A673 (cell line): ENCODE measurements at regions not wholly inside any gene's neighbourhood (a gene's known extent, or its start where the extent isn't known, plus 50 kb on each side); places are given as distances from the start of the nearest gene placed in this dataset.
A peak's percentile ranks its signal among the peaks of the same experiment; 100 is the strongest.

ENCODE experiments used
- BruUV-seq: library from RNA; stranded (reverse); fragments of 400-500 nt; replicated peaks from 2 replicates; lab custom pipeline; 2021; lab: Mats Ljungman, UMichigan
- CTCF ChIA-PET: fragments of 300-600 bp; sonication (Branson Sonifier 250); formaldehyde crosslinking; loops from one replicate; lab custom pipeline; 2022; ENCODE audit warnings: antibody characterized with exemption; lab: Charles Lee
- POLR2A ChIA-PET: fragments of 300-600 bp; sonication (Branson Sonifier 250); formaldehyde crosslinking; loops from one replicate; lab custom pipeline; 2022; ENCODE audit warnings: antibody characterized with exemption; ENCODE audit not compliant: low non-redundant PET; lab: Charles Lee
- DNase-seq: peaks from one replicate; pipeline ENCODE4 v3.0.0-alpha.2; 2015; ENCODE audit warnings: low spot score
- H3K27ac ChIP-seq: fragments of 200-600 bp; sonication (generic); 2 replicates; pipeline ENCODE4 v1.5.1; 2016; ENCODE audit warnings: mixed run types, low read depth, mild to moderate bottlenecking, mixed read lengths, antibody characterized with exemption, low read length; ENCODE audit not compliant: poor library complexity, severe bottlenecking
- H3K27me3 ChIP-seq: fragments of 200-600 bp; sonication (generic); replicated peaks from 2 replicates; pipeline ENCODE4 v1.6.1; 2017; ENCODE audit warnings: mixed run types, low read depth, mild to moderate bottlenecking, mixed read lengths, antibody characterized with exemption, low read length; ENCODE audit not compliant: insufficient read depth, poor library complexity
- H3K36me3 ChIP-seq: fragments of 200-600 bp; sonication (generic); 2 replicates; pipeline ENCODE4 v1.6.1; 2016; ENCODE audit warnings: mixed run types, mild to moderate bottlenecking, mixed read lengths, antibody characterized with exemption, low read length; ENCODE audit not compliant: insufficient read depth, poor library complexity, severe bottlenecking
- H3K4me1 ChIP-seq: fragments of 200-600 bp; sonication (generic); 2 replicates; pipeline ENCODE4 v1.6.1; 2017; ENCODE audit warnings: mixed run types, mild to moderate bottlenecking, mixed read lengths, antibody characterized with exemption, low read length; ENCODE audit not compliant: insufficient read depth, poor library complexity, severe bottlenecking
- H3K4me3 ChIP-seq: fragments of 200-600 bp; sonication (generic); 2 replicates; pipeline ENCODE4 v1.5.1; 2016; ENCODE audit warnings: low read depth, mixed run types, mild to moderate bottlenecking, mixed read lengths, low read length; ENCODE audit not compliant: poor library complexity, severe bottlenecking
- H3K9me3 ChIP-seq: fragments of 200-600 bp; sonication (generic); 2 replicates; pipeline ENCODE4 v1.6.1; 2016; ENCODE audit warnings: mixed run types, low read depth, mild to moderate bottlenecking, mixed read lengths, antibody characterized with exemption, low read length; ENCODE audit not compliant: poor library complexity, severe bottlenecking
- CTCF ChIP-seq: fragments of 300-800, 200-600 bp; sonication (generic); conservative IDR thresholded peaks from 2 replicates; pipeline ENCODE4 v1.5.1; 2017; ENCODE audit warnings: low read depth, mild to moderate bottlenecking, antibody characterized with exemption, low read length, moderate library complexity, mixed read lengths
- EZH2 ChIP-seq: fragments of 200-600 bp; sonication (generic); IDR thresholded peaks from 2 replicates; pipeline ENCODE4 v1.6.1; 2017; ENCODE audit warnings: borderline replicate concordance, low read depth, mild to moderate bottlenecking, mixed read lengths, antibody characterized with exemption, low read length; ENCODE audit not compliant: poor library complexity, severe bottlenecking
- intact Hi-C: fragments of 100-400 bp; cut with micrococcal nuclease; formaldehyde crosslinking; loops from one replicate; pipeline ENCODE4 v1.10.0; 2022; ENCODE audit not compliant: unreplicated experiment

GRCh38 chr7:84638339-84638697, 443.7 kb upstream of the SEMA3A start:
- no peak for TF ChIP-seq EZH2
- no peak for TF ChIP-seq CTCF
- no peak for DNase-seq
- no TSS peak for BruUV-seq
- H3K36me3 ChIP-seq: no peaks in the 10 kb centered on the region
- H3K9me3 ChIP-seq: peaks cover 21% of the 10 kb centered on the region
- H3K27ac ChIP-seq: peak overlapping the region; percentile 77
- ChIA-PET POLR2A (no interaction called here), CTCF (no interaction called here)
- H3K4me3 ChIP-seq: no peak overlapping the region
- H3K4me1 ChIP-seq: peaks cover 15% of the 10 kb centered on the region
- intact Hi-C loops: no loop called here
- no peaks in the 10 kb centered on the region for H3K27me3 ChIP-seq

- H3K27me3 ChIP-seq: no peaks in the 10 kb centered on the region
- POLR2A ChIA-PET: no interaction called here
- peaks cover 15% of the 10 kb centered on the region for H3K4me1 ChIP-seq
- H3K36me3 ChIP-seq: no peaks in the 10 kb centered on the region
- CTCF ChIA-PET: no interaction called here
- TF ChIP-seq EZH2 (no peak), CTCF (no peak)
- peak overlapping the region; percentile 77 for H3K27ac ChIP-seq
- intact Hi-C loops: no loop called here
- H3K9me3 ChIP-seq: peaks cover 24% of the 10 kb centered on the region
- no peak overlapping the region for H3K4me3 ChIP-seq
- peak; percentile 77 for DNase-seq
- no TSS peak for BruUV-seq
Observed at GRCh38 chr7:84637568-84638338, 443.2 kb upstream of the SEMA3A start.

GRCh38 chr7:84631913-84632312, 437.3 kb upstream of the SEMA3A start:
- Histone ChIP-seq H3K27ac (no peak overlapping the region), H3K36me3 (no peaks in the 10 kb centered on the region), H3K9me3 (peaks cover 24% of the 10 kb centered on the region), H3K4me3 (no peak overlapping the region), H3K4me1 (no peaks in the 10 kb centered on the region), H3K27me3 (no peaks in the 10 kb centered on the region)
- intact Hi-C loops: no loop called here
- ChIA-PET CTCF (no interaction called here), POLR2A (no interaction called here)
- no peak for DNase-seq
- BruUV-seq: no TSS peak
- TF ChIP-seq EZH2: no peak
